ENCODE measurements at regions not wholly inside any gene's neighbourhood (a gene's known extent, or its start where the extent isn't known, plus 50 kb on each side); places are given as distances from the start of the nearest gene placed in this dataset.

DNA sequence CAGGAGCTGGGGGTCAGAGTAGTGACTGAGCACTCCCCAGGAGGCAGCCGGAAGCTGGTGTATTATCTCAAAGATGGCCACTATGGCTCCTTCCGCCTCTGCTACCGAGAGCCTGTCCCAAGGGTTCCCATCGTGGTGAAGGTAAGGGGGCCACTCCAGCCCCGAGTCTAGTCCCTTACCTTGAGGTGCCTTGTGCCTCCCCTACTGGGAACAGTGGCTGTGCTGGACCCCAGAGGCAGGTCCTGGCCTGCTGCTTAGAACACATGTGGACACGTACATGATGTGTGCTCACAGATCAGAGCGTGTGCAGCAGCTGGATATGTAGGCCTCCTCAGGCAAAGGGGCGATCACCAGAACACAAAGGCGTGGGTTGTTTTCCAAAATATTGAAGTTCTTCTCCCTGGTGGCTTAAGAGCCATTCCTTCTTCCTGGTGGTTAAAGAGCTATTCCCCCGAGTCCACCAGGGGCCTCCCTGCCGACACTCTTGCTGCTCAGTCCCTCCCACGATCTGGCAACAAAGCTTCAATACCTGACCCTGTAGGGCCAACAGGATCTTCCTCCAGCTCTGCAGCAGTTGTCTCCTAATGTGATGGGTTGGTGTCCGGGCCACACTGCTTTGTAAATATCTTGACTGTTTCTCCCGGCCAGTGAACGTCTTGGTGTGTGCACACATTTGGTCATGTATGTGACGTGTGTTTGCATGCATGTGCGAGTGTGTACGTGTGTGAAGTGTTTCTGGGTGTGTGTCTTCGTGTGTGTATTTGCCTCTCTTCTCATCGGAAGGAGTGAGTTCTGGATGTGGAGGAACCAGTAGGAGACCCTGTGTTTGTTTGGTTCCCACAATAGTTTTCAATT is 68.4 kb upstream of the TINAGL1 start (continued):
- TF ChIP-seq, protein P1, sequence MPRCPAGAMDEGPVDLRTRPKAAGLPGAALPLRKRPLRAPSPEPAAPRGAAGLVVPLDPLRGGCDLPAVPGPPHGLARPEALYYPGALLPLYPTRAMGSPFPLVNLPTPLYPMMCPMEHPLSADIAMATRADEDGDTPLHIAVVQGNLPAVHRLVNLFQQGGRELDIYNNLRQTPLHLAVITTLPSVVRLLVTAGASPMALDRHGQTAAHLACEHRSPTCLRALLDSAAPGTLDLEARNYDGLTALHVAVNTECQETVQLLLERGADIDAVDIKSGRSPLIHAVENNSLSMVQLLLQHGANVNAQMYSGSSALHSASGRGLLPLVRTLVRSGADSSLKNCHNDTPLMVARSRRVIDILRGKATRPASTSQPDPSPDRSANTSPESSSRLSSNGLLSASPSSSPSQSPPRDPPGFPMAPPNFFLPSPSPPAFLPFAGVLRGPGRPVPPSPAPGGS (CRISPR knock-in tag; IDR thresholded peaks at IDR 0.05) = 0 out of 2 replicates have a peak, but pooled peaks have one; percentile 19
- peak; percentile 30; the same call in 1 of the 2 replicates for TF ChIP-seq STAG1 (CRISPR knock-in tag; IDR thresholded peaks at IDR 0.05)
- 0 out of 2 replicates have a peak, but pooled peaks have one; percentile 19 for TF ChIP-seq ZNF572 (CRISPR knock-in tag; IDR thresholded peaks at IDR 0.05)
- TF ChIP-seq TBL1XR1 (IDR thresholded peaks at IDR 0.05; ENCODE audit: borderline replicate concordance, low read length, partially characterized antibody) = no peak
- TF ChIP-seq ELF1 (CRISPR knock-in tag; IDR thresholded peaks at IDR 0.05) = no peak
- TF ChIP-seq MAFG (CRISPR knock-in tag; IDR thresholded peaks at IDR 0.05) = no peak
- TF ChIP-seq, protein P2, sequence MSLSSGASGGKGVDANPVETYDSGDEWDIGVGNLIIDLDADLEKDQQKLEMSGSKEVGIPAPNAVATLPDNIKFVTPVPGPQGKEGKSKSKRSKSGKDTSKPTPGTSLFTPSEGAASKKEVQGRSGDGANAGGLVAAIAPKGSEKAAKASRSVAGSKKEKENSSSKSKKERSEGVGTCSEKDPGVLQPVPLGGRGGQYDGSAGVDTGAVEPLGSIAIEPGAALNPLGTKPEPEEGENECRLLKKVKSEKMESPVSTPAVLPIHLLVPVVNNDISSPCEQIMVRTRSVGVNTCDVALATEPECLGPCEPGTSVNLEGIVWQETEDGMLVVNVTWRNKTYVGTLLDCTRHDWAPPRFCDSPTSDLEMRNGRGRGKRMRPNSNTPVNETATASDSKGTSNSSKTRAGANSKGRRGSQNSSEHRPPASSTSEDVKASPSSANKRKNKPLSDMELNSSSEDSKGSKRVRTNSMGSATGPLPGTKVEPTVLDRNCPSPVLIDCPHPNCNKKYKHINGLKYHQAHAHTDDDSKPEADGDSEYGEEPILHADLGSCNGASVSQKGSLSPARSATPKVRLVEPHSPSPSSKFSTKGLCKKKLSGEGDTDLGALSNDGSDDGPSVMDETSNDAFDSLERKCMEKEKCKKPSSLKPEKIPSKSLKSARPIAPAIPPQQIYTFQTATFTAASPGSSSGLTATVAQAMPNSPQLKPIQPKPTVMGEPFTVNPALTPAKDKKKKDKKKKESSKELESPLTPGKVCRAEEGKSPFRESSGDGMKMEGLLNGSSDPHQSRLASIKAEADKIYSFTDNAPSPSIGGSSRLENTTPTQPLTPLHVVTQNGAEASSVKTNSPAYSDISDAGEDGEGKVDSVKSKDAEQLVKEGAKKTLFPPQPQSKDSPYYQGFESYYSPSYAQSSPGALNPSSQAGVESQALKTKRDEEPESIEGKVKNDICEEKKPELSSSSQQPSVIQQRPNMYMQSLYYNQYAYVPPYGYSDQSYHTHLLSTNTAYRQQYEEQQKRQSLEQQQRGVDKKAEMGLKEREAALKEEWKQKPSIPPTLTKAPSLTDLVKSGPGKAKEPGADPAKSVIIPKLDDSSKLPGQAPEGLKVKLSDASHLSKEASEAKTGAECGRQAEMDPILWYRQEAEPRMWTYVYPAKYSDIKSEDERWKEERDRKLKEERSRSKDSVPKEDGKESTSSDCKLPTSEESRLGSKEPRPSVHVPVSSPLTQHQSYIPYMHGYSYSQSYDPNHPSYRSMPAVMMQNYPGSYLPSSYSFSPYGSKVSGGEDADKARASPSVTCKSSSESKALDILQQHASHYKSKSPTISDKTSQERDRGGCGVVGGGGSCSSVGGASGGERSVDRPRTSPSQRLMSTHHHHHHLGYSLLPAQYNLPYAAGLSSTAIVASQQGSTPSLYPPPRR (CRISPR knock-in tag; IDR thresholded peaks at IDR 0.05; ENCODE audit: borderline replicate concordance) = 0 out of 2 replicates have a peak, but pooled peaks have one; percentile 22
- TF ChIP-seq, protein P3, sequence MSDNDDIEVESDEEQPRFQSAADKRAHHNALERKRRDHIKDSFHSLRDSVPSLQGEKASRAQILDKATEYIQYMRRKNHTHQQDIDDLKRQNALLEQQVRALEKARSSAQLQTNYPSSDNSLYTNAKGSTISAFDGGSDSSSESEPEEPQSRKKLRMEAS (IDR thresholded peaks at IDR 0.05) = 0 out of 2 replicates have a peak, but pooled peaks have one; percentile 30
- peak; percentile 5 for TF ChIP-seq ZNF883 (CRISPR knock-in tag; IDR thresholded peaks at IDR 0.05; ENCODE audit: not compliant biosample characterization)
- peak; percentile 21; the same call in 1 of the 2 replicates for TF ChIP-seq SMC3 (IDR thresholded peaks at IDR 0.05; ENCODE audit: low read length)
- TF ChIP-seq, protein P4, sequence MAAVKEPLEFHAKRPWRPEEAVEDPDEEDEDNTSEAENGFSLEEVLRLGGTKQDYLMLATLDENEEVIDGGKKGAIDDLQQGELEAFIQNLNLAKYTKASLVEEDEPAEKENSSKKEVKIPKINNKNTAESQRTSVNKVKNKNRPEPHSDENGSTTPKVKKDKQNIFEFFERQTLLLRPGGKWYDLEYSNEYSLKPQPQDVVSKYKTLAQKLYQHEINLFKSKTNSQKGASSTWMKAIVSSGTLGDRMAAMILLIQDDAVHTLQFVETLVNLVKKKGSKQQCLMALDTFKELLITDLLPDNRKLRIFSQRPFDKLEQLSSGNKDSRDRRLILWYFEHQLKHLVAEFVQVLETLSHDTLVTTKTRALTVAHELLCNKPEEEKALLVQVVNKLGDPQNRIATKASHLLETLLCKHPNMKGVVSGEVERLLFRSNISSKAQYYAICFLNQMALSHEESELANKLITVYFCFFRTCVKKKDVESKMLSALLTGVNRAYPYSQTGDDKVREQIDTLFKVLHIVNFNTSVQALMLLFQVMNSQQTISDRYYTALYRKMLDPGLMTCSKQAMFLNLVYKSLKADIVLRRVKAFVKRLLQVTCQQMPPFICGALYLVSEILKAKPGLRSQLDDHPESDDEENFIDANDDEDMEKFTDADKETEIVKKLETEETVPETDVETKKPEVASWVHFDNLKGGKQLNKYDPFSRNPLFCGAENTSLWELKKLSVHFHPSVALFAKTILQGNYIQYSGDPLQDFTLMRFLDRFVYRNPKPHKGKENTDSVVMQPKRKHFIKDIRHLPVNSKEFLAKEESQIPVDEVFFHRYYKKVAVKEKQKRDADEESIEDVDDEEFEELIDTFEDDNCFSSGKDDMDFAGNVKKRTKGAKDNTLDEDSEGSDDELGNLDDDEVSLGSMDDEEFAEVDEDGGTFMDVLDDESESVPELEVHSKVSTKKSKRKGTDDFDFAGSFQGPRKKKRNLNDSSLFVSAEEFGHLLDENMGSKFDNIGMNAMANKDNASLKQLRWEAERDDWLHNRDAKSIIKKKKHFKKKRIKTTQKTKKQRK (IDR thresholded peaks at IDR 0.05; ENCODE audit: low read length) = no peak

All from HepG2 (cell line).